Suppressor macrophage (primary cell): ENCODE measurements at regions not wholly inside any gene's neighbourhood (a gene's known extent, or its start where the extent isn't known, plus 50 kb on each side); places are given as distances from the start of the nearest gene placed in this dataset.

Source experiments
- DNase-seq, 4 experiments: peaks; one replicate each; pipeline ENCODE4 v3.0.0-alpha.2; 2020 to 2022

GRCh38 chr18:76771192-76771799, 51.1 kb upstream of the ZNF236 start:
- no peak for DNase-seq

DNA sequence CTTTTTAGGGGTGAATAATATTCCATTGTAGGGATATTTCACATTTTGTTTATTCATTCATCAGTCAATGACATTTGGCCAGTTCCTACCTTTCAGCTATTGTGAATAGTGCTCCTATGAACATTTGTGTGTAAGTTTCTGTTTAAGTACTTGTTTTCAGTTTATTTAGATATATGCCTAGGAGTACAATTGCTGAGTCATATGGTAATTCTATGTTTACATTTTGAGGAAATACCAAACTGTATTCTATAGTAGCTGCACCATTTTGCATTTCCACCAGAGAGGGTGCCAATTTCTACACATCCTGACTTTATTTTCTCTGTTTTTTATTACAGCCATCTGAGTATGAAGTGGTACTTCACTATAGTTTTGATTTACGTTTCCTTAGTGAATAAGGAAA, 54.4 kb upstream of the ZNF236 start:
- DNase-seq: no peak

GRCh38 chr18:76766429-76766828, 55.9 kb upstream of the ZNF236 start:
- DNase-seq: no peak

DNA sequence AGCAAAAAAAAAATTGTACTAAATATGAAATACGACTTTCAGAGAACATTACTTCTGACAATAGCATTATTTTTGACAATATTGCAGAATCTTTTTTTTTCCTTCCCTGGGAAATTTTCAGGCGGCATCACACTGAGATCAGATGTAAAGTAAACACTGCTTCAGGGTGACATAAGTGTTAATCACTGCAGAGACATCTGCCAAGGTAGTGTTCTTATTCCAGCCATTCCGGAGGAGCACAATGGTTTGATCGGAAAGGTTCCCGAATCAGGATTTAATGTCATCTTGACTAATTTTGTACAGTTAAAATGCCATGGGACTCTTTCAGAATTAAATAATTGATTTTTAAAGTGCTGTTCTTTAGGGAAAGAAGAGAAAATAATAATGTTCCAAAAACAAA, 56.7 kb upstream of the ZNF236 start:
- no peak for DNase-seq

DNA sequence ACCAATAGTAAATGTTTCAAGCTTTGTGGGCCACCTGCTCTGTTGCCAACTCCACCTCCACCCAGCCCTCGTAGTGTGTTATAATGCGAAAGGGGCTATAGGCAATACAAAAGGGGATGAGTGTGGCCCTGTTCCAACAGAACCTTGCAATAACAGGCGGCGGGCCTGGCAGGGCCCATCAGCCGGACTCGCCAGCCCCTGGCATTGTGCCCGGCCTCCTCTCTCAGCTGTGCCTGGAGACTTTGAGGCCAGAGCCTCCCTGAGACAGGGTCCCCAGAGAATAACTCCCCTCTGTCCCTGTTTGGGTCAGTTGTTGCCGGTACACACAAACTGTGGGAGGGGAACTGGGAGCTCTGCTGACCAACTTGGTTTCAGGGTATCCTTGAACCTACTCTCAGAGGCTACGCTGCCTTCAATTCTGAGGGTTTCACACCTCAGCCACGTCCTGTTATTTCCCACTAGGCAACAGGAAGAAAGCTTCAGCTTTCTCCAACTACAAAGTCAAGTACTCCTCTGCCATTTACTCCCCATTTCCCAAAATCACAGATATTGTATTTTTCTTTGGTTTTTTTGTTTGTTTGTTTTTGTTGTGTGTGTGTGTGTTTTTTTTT, 58.0 kb upstream of the ZNF236 start:
- DNase-seq: no peak

- no peak for DNase-seq
Measured at GRCh38 chr18:76759056-76759455, 63.3 kb upstream of the ZNF236 start.

DNA sequence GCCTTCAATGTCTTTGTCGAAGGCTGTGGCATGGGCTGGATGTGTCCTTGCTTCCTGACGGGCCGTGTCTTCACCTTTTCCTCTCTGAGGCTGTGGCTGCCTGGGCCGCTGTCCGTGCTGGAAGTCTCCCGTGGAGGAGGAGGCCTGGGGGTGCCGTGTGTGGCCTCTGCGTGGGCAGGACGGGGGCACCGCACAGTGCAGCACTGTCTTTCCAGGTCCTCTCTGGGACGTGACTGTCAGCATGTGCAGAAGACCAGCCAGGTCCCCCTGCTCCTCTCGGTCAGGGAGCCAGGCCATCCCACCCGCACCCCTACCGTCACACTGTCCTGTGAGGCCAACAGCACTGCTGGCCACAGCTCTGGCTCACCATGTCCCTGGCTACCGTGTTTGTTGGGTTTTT, 64.4 kb upstream of the ZNF236 start:
- DNase-seq: no peak

DNA sequence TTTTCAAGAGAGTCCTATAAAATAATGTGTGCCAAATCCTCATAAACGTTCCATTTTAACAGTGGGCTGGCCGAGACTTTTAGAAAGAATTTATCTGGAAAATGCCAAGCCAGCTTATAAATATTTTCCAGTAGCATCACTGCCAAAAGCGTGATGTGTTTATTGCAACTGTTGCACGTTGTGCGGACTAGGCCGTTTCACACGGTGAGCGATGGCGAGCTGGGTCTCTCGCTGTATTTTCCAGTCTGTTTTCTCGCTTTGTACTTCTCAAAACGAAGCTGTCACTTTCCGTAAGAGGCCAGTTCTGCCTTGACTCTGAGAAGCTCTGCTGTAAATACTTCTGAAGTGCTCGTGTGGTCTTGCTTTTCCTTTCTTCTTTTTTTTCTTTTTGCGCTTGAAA, 65.0 kb upstream of the ZNF236 start:
- DNase-seq: no peak

GRCh38 chr18:76756531-76757253, 65.7 kb upstream of the ZNF236 start:
- no peak for DNase-seq

DNA sequence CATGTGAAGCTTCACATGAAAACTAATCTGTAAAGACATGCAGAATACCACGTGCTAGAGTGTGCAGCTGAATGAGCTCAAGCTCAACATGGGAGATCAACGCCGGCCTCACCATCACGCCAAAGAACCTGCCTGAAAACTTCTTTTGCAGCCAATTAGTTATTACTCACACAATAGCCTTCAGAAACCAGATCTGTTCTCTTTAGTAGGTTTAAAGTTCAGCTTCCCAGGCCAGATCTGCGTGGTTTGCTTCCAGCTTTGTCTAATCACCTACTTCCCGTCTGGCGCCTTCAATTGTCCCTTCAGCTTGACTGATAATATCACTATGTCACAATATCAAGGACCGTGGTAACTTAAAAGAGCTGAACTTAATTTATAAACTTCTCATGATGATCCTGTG, 68.0 kb upstream of the ZNF236 start:
- no peak for DNase-seq

DNA sequence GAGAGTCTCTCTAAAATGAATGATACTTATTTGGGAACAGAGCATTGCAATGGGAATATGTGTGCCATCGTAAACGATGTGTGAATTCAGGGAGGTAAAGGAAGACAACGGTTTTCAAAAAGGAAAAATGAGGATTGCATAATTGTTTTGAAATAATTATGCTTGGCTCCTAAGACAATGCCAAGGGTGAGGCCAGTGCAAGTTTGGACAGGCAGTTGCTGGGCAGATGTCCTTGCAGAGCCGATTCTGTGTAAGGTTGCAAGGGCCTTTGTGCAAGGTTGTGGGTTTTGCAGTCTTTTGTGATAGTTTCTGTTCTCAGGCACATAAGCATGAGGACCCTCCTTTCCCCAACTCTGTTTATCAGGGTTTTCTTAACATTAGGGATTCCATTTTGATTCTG, 70.0 kb upstream of the ZNF236 start:
- no peak for DNase-seq

DNA sequence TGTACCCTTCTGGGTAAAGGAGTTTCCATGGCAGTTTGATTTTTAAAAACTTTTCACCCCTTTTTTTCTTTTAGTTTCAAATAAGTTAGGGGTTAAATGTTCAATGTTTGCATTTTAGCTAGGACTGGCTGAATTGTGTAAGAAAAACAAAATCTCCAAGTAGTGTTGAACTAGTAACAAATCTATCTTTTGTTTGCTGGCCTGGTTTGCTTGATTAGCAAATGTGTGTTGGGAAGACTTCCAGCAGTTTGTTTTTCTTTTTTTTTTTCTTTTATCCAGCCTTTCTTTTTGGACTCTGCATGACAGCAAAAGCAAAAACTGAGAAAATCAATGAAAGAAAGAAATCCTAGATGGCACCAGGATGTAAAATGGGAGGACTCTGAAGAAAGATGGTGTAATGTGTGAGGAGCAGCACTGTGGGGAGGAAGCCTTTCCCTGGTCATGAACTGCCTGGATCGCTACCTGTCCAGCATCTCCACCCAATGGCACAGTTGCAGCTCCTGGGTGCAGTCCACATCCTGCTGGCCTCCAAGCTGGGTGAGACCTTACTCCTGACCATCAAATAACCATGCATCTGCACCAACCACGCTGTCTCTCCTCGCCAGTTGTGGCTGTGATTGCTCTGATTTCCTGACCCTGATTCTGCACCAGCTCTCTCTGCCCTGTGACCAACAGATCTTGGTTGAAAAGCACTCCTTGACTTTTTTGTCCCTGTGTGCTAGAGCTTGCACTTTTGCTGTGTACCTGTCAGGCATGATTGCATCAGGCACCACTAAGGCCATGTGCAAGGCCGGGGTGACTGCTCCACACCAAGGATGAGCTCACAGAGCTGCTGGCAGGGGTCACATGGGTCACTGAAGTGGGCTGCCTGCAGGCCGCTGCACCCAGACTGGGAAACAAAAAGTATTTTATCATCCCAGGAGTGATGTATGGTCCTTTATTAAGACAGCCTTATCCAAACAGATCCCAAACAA, 71.2 kb upstream of the ZNF236 start:
- no peak for DNase-seq

GRCh38 chr18:76750269-76750668, 72.1 kb upstream of the ZNF236 start:
- DNase-seq: no peak

DNA sequence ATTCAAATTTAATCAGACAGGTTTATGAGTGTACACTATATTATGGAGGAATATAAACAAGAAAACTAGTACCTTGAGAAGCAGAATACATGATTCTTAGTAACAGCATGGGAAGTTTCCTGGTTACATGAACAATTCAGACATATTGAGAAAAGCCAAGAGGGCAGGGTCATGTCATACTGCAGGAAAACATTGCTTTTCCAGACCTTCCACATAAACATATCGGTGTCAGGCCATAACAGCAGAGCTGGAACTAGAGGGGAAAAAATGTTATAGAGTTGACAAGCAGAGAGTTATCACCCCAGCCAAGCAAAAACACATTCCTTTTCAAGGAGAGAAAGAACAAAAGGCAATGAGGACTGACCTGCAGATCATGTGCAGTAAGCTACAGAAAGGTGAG, 74.7 kb upstream of the ZNF236 start:
- DNase-seq: no peak

DNA sequence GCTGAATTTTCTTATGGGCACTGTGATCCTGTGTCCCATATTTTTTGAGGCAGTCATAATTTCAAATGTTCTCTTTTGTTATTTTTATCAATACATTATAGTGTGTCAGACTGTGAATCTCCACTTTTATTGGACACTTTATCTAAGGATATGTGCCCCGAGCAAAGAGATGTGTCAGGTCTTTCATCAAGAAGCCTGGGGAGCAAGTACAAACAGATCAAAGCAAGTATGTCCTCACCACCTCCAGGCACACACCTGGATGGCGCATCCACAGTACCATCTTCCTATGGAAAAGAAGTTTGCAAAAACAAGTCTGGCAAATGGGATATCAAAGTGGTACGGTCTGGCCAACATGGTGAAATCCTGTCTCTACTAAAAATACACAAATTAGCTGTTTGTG, 81.0 kb upstream of the ZNF236 start:
- DNase-seq: no peak

DNA sequence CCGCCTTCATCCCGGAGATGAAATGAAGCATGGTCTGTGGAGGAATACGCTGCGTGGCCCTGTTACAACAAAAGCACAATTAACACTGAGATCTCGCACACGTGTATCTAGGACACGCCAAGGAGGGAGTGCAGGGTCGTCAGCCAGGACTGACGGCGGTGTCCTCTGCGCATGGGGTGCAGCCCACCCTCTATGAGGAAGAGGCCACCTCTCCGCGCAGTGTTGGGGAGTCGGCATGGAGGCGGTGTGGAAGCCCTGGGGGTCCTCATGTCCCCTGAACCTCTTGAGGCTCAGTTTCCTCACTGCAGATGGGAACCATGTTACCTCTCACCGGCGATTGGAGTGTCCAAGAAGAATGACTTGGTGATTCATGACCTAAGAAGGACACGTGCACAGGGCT, 86.0 kb upstream of the ZNF236 start:
- no peak for DNase-seq

DNA sequence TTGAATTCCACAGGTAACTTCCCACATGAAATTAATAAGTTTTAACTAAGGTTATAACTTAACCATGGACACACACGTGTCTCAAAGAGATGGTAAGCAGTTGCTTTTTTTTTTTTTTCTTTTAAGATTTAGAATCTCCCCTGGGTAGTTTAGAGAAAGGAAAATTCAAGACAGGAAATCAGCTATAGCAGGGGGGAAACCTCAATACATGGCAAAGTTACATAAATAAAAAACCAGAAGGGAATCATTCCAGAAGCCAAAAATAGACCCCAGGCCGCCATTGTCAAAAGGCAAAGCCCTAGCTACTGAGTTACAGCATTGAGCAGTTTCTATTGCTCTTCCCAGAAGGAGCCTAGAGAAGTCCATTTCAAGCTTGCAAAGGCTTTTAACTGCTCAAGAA, 91.5 kb upstream of the ZNF236 start:
- DNase-seq: no peak

DNA sequence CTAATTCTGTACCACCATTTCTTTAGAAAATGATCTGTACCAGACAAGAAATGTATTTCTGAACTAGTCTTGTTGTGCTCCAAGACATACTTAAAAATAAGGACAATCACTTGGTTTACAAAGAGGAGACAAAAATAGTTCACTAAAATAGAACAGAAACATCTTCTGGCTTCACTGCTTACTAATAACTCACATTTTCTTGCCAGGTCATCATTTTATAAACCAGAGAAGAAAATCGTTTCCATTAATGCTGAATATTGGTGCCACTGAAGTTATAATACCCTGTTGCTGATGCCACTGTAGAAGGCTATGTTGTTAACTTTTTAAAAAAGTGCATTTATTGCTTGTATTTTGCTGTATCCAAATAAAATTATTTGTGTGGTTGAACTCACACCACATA, 94.8 kb upstream of the ZNF236 start:
- DNase-seq: no peak

- no peak for DNase-seq
Measured at GRCh38 chr18:76725445-76725844, 96.9 kb upstream of the ZNF236 start.

- no peak for DNase-seq
Measured at GRCh38 chr18:76722224-76723061, 99.9 kb upstream of the ZNF236 start.

DNA sequence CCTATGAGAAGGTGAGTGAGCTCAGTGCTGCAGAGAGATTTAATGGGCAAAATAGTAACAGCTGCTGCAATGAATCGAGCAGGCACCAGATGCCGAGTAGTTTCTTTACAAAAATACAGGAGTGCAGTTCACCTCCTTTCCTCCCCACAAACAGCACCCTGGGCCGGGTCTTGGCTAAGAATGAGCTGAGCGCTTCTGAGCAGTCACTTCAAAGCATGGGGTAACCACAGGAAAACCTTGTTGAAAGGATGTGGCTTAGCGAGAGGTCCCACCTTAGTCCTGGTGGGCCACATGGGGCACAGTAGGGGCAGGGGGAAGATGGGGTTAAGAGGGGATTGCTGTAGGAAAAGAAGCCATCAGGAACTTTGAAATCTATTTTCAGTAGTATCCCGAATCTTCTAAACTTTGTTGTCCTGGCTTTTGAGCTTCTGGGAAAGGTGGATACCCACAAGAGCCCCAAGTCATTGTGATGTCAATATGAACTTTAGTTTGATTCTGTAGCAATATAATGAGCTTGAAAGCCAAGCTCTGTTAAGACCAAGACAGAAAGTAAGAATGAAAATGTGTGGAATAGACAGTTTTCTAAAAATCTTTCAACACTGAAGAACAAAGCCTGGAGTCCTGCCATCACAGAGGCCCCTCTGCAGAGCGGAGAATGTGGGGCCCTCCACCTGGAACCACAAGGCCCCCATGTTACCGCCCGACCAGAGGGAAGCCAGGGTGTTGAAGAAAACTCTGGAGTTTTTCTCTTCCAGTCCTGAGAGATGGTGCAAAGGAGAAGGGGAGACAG, 101.0 kb upstream of the ZNF236 start:
- no peak for DNase-seq
